Mesothelial cell of epicardium (in vitro differentiated cells): ENCODE measurements at regions not wholly inside any gene's neighbourhood (a gene's known extent, or its start where the extent isn't known, plus 50 kb on each side); places are given as distances from the start of the nearest gene placed in this dataset.

Experiments
- DNase-seq, 2 experiments: peaks; one replicate each; pipeline ENCODE4 v3.0.0; 2021; ENCODE audit warnings: low spot score in 2 of 2; ENCODE audit not compliant: unreplicated experiment in 2 of 2
- H3K27ac Mint-ChIP-seq: 2 replicates; pipeline ENCODE4 v1.8.0; 2021; ENCODE audit warnings: mixed read lengths
- H3K27me3 Mint-ChIP-seq: 2 replicates; pipeline ENCODE4 v1.8.0; 2021; ENCODE audit warnings: low read depth, mixed read lengths
- H3K36me3 Mint-ChIP-seq: 2 replicates; pipeline ENCODE4 v1.8.0; 2021; ENCODE audit warnings: mixed read lengths
- H3K4me1 Mint-ChIP-seq: 2 replicates; pipeline ENCODE4 v1.8.0; 2021; ENCODE audit warnings: mixed read lengths
- H3K4me3 Mint-ChIP-seq: 2 replicates; pipeline ENCODE4 v1.8.0; 2021; ENCODE audit warnings: mild to moderate bottlenecking, moderate library complexity, mixed read lengths
- H3K9me3 Mint-ChIP-seq: 2 replicates; pipeline ENCODE4 v1.8.0; 2021; ENCODE audit warnings: mixed read lengths
- CTCF ChIP-seq: fragments of 200-600 bp; sonication (generic); IDR thresholded peaks from one replicate; pipeline ENCODE4 v1.5.0; 2021; ENCODE audit warnings: antibody characterized with exemption; ENCODE audit not compliant: unreplicated experiment

- H3K4me3 Mint-ChIP-seq: no peak overlapping the region
- H3K36me3 Mint-ChIP-seq: no peaks in the 10 kb centered on the region
- DNase-seq: no peak
- no peak for TF ChIP-seq CTCF
- H3K4me1 Mint-ChIP-seq: peaks cover 5% of the 10 kb centered on the region
- no peak overlapping the region for H3K27ac Mint-ChIP-seq
- no peaks in the 10 kb centered on the region for H3K27me3 Mint-ChIP-seq
- peaks cover 8% of the 10 kb centered on the region for H3K9me3 Mint-ChIP-seq
Measured at GRCh38 chr2:14355102-14355501, 277.4 kb upstream of the LRATD1 start.

- H3K4me3 Mint-ChIP-seq: no peak overlapping the region
- peaks cover 16% of the 10 kb centered on the region for H3K9me3 Mint-ChIP-seq
- no peak for TF ChIP-seq CTCF
- H3K27me3 Mint-ChIP-seq: no peaks in the 10 kb centered on the region
- peaks cover 3% of the 10 kb centered on the region for H3K4me1 Mint-ChIP-seq
- no peak for DNase-seq
- H3K27ac Mint-ChIP-seq: peak overlapping the region; percentile 74
- H3K36me3 Mint-ChIP-seq: no peaks in the 10 kb centered on the region
Measured at GRCh38 chr2:14358339-14358738, 274.2 kb upstream of the LRATD1 start.

- H3K9me3 Mint-ChIP-seq: peaks cover 16% of the 10 kb centered on the region
- H3K27me3 Mint-ChIP-seq: no peaks in the 10 kb centered on the region
- TF ChIP-seq CTCF: no peak
- H3K4me1 Mint-ChIP-seq: peaks cover 3% of the 10 kb centered on the region
- H3K27ac Mint-ChIP-seq: peak overlapping the region; percentile 74
- H3K36me3 Mint-ChIP-seq: no peaks in the 10 kb centered on the region
- no peak for DNase-seq
- H3K4me3 Mint-ChIP-seq: no peak overlapping the region
Measured at GRCh38 chr2:14358774-14359173, 273.7 kb upstream of the LRATD1 start.

- TF ChIP-seq CTCF: no peak
- no peak overlapping the region for H3K27ac Mint-ChIP-seq
- H3K4me1 Mint-ChIP-seq: no peaks in the 10 kb centered on the region
- peaks cover 13% of the 10 kb centered on the region for H3K9me3 Mint-ChIP-seq
- H3K27me3 Mint-ChIP-seq: no peaks in the 10 kb centered on the region
- no peak for DNase-seq
- no peak overlapping the region for H3K4me3 Mint-ChIP-seq
- H3K36me3 Mint-ChIP-seq: no peaks in the 10 kb centered on the region
Measured at GRCh38 chr2:14363137-14363536, 269.4 kb upstream of the LRATD1 start.

GRCh38 chr2:14363976-14364375 lies 268.5 kb upstream of the LRATD1 start:
- Mint-ChIP-seq H3K27me3 (no peaks in the 10 kb centered on the region), H3K9me3 (peaks cover 13% of the 10 kb centered on the region), H3K4me1 (no peaks in the 10 kb centered on the region), H3K27ac (no peak overlapping the region), H3K36me3 (no peaks in the 10 kb centered on the region), H3K4me3 (no peak overlapping the region)
- DNase-seq: no peak
- no peak for TF ChIP-seq CTCF

- Mint-ChIP-seq H3K4me3 (no peak overlapping the region), H3K36me3 (no peaks in the 10 kb centered on the region), H3K9me3 (peaks cover 12% of the 10 kb centered on the region), H3K27me3 (no peaks in the 10 kb centered on the region), H3K4me1 (no peaks in the 10 kb centered on the region), H3K27ac (no peak overlapping the region)
- no peak for DNase-seq
- no peak for TF ChIP-seq CTCF
Measured at GRCh38 chr2:14364471-14364870, 268.0 kb upstream of the LRATD1 start.
